ENCODE measurements at regions not wholly inside any gene's neighbourhood (a gene's known extent, or its start where the extent isn't known, plus 50 kb on each side); places are given as distances from the start of the nearest gene placed in this dataset.

- DNase-seq: no peak
These were observed 91.1 kb upstream of the ZNF804A start for GRCh38 chr2:184507254-184507653.

- no peak for DNase-seq
These were observed 80.9 kb upstream of the ZNF804A start for GRCh38 chr2:184517402-184517801.

- DNase-seq: no peak
These were observed 77.9 kb upstream of the ZNF804A start for GRCh38 chr2:184520441-184520840.

- DNase-seq: no peak
These were observed 74.6 kb upstream of the ZNF804A start for GRCh38 chr2:184523732-184524131.

- no peak for DNase-seq
These were observed 73.6 kb upstream of the ZNF804A start for GRCh38 chr2:184524551-184525382.

GRCh38 chr2:184527058-184527457, 71.3 kb upstream of the ZNF804A start:
- DNase-seq: no peak

GRCh38 chr2:184528119-184528518, 70.2 kb upstream of the ZNF804A start:
- DNase-seq: no peak

GRCh38 chr2:184530239-184530638, 68.1 kb upstream of the ZNF804A start:
- DNase-seq: no peak

- no peak for DNase-seq
These were observed 67.4 kb upstream of the ZNF804A start for GRCh38 chr2:184530959-184531358.

- DNase-seq: no peak
These were observed 65.8 kb upstream of the ZNF804A start for GRCh38 chr2:184532551-184532950.

- no peak for DNase-seq
These were observed 63.3 kb upstream of the ZNF804A start for GRCh38 chr2:184534986-184535385.

- DNase-seq: no peak
These were observed 58.0 kb upstream of the ZNF804A start for GRCh38 chr2:184540246-184540789.

GRCh38 chr2:184541591-184541990, 56.7 kb upstream of the ZNF804A start:
- DNase-seq: no peak

GRCh38 chr2:184543832-184544231, 54.5 kb upstream of the ZNF804A start:
- peak; percentile 40 for DNase-seq

Measured in OCI-M1 (cell line).